Esophagus muscularis mucosa (tissue), 4 donors: ENCODE measurements at regions not wholly inside any gene's neighbourhood (a gene's known extent, or its start where the extent isn't known, plus 50 kb on each side); places are given as distances from the start of the nearest gene placed in this dataset.

Source experiments
- DNase-seq: peaks from one replicate; pipeline ENCODE4 v3.0.0-alpha.2; 2017; ENCODE audit errors: extremely low spot score
- H3K27ac ChIP-seq, 4 donors: fragments of 200-600 bp; sonication (generic); replicated peaks in 1 of 4; 1 replicate in 3 of 4; 2 replicates in 1 of 4; pipeline ENCODE4 v1.5.1; 2016 to 2019; ENCODE audit warnings: mild to moderate bottlenecking in 1 of 4
- H3K27me3 ChIP-seq, 4 donors: fragments of 200-600 bp; sonication (generic); one replicate each; pipeline versions ENCODE4 v1.5.1 to v1.6.0; 2016 to 2019
- H3K36me3 ChIP-seq, 4 donors: fragments of 200-600 bp; sonication (generic); one replicate each; pipeline ENCODE4 v1.5.1; 2016 to 2019
- H3K4me1 ChIP-seq, 4 donors: fragments of 200-600 bp; sonication (generic); one replicate each; pipeline ENCODE4 v1.5.1; 2016 to 2019
- H3K4me3 ChIP-seq, 4 donors: fragments of 200-600 bp; sonication (generic); 1 replicate in 2 of 4; 2 replicates in 2 of 4; pipeline ENCODE4 v1.5.1; 2016 to 2019; ENCODE audit warnings: mild to moderate bottlenecking in 4 of 4, moderate library complexity in 1 of 4
- H3K9me3 ChIP-seq, 4 donors: fragments of 200-600 bp; sonication (generic); 1 replicate in 3 of 4; 2 replicates in 1 of 4; pipeline ENCODE4 v1.5.1; 2016 to 2019
- CTCF ChIP-seq, 3 experiments: fragments of 200-600 bp in 2 of 3; fragments of 450-650 bp in 1 of 3; sonication (generic) in 2 of 3; IDR thresholded peaks; one replicate each; pipeline ENCODE4 v1.5.1; 2017 to 2019; ENCODE audit warnings: antibody characterized with exemption in 3 of 3, mild to moderate bottlenecking in 2 of 3, moderate library complexity in 1 of 3
- EP300 ChIP-seq: sonication (generic); formaldehyde crosslinking; IDR thresholded peaks from one replicate; pipeline ENCODE4 v1.6.1; 2017; ENCODE audit warnings: antibody characterized with exemption
- POLR2A ChIP-seq: fragments of 450-650 bp; IDR thresholded peaks from one replicate; pipeline ENCODE4 v1.6.1; 2017; ENCODE audit warnings: antibody characterized with exemption, moderate library complexity, mild to moderate bottlenecking, low read depth
- POLR2AphosphoS5 ChIP-seq, 2 donors: sonication (generic); formaldehyde crosslinking; IDR thresholded peaks; one replicate each; pipeline ENCODE4 v1.6.1; 2017; ENCODE audit warnings: antibody characterized with exemption in 2 of 2
- WGBS: methylation state at CpG from one replicate; pipeline ENCODE4 v1.1.5; 2018; 5-methylcytosine and 5-hydroxymethylcytosine counted together
- intact Hi-C: fragments of 100-400 bp; cut with DNase I; formaldehyde crosslinking; loops from one replicate; pipeline ENCODE4 v1.15.1; 2023

GRCh38 chr2:66364495-66365333, 70.2 kb upstream of the MEIS1 start:
- H3K27me3 ChIP-seq, result no peaks in the 10 kb centered on the region
- H3K4me1 ChIP-seq, result peaks cover 0 to 13% (median 6%) of the 10 kb centered on the region in 4 donors
- no peak for DNase-seq
- TF ChIP-seq POLR2AphosphoS5 (IDR thresholded peaks at IDR 0.05), result no peak
- TF ChIP-seq POLR2A, result no peak
- TF ChIP-seq EP300, result no peak
- TF ChIP-seq CTCF (IDR thresholded peaks at IDR 0.05), result no peak
- no peaks in the 10 kb centered on the region for H3K9me3 ChIP-seq
- no peak overlapping the region for H3K4me3 ChIP-seq
- H3K36me3 ChIP-seq, result no peaks in the 10 kb centered on the region
- H3K27ac ChIP-seq, result peak overlapping the region in 2 of 4 donors; percentile 5 to 28
- 44% methylated on average over 7 of the region's 7 CpGs for WGBS
- intact Hi-C loops, result no loop called here

- intact Hi-C loops, result no loop called here
- peaks cover 0 to 13% (median 6%) of the 10 kb centered on the region in 4 donors for H3K4me1 ChIP-seq
Measured at GRCh38 chr2:66362701-66363100, 72.2 kb upstream of the MEIS1 start.

DNA sequence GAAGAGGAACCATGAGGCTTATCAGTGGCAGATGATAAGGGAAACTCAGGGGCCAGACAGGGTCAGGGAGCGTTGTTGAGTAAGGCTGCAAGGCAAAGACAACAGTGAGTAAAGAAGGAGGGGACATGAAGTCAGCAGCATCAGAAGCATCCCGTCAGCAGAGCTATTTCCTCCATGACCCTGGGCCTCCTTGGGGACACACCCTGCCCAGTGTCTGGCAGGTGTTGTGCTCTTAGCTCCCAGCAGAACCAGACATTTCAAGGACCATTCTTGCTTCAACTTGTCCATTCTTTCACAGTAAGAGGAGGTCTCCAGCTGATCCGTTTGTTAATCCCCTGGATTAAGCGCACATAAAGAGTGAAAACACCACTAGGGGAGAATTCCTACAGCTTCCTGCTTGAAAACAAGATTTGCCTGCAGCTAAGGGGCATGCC, 88.7 kb upstream of the MEIS1 start:
- no peak for DNase-seq
- intact Hi-C loops, result no loop called here
- Histone ChIP-seq H3K36me3 (no peaks in the 10 kb centered on the region), H3K27ac (no peak overlapping the region), H3K9me3 (peaks cover 0 to 8% (median 0%) of the 10 kb centered on the region in 4 donors), H3K4me3 (no peak overlapping the region), H3K4me1 (no peaks in the 10 kb centered on the region), H3K27me3 (no peaks in the 10 kb centered on the region)
- TF ChIP-seq CTCF (IDR thresholded peaks at IDR 0.05) (no peak), POLR2AphosphoS5 (IDR thresholded peaks at IDR 0.05) (no peak), POLR2A (no peak), EP300 (no peak)
- 69% methylated on average over 4 of the region's 4 CpGs for WGBS

More at GRCh38 chr2:66362701-66363100, 72.2 kb upstream of the MEIS1 start:
- Histone ChIP-seq H3K4me3 (no peak overlapping the region), H3K36me3 (no peaks in the 10 kb centered on the region), H3K27ac (no peak overlapping the region), H3K27me3 (no peaks in the 10 kb centered on the region), H3K9me3 (no peaks in the 10 kb centered on the region)
- DNase-seq, result no peak
- TF ChIP-seq CTCF (IDR thresholded peaks at IDR 0.05), result no peak
- TF ChIP-seq EP300, result no peak
- no peak for TF ChIP-seq POLR2A
- TF ChIP-seq POLR2AphosphoS5 (IDR thresholded peaks at IDR 0.05), result no peak
- WGBS, result 85% methylated on average over 6 of the region's 6 CpGs

GRCh38 chr2:66344087-66344663, 90.8 kb upstream of the MEIS1 start:
- no peak overlapping the region for H3K4me3 ChIP-seq
- no peak overlapping the region for H3K27ac ChIP-seq
- H3K4me1 ChIP-seq, result no peaks in the 10 kb centered on the region
- no peaks in the 10 kb centered on the region for H3K36me3 ChIP-seq
- 100% methylated on average over 1 of the region's 1 CpG for WGBS
- no peak for TF ChIP-seq POLR2AphosphoS5 (IDR thresholded peaks at IDR 0.05)
- TF ChIP-seq EP300, result no peak
- TF ChIP-seq POLR2A, result no peak
- no peak for TF ChIP-seq CTCF (IDR thresholded peaks at IDR 0.05)
- intact Hi-C loops, result no loop called here
- no peaks in the 10 kb centered on the region for H3K27me3 ChIP-seq
- H3K9me3 ChIP-seq, result peaks cover 0 to 8% (median 0%) of the 10 kb centered on the region in 4 donors
- DNase-seq, result no peak
